HL-60 (cell line): ENCODE measurements at regions not wholly inside any gene's neighbourhood (a gene's known extent, or its start where the extent isn't known, plus 50 kb on each side); places are given as distances from the start of the nearest gene placed in this dataset.

Source experiments
- DNase-seq, 2 experiments: peaks; one replicate each; pipeline ENCODE4 v3.0.0-alpha.2; 2010 to 2020; ENCODE audit warnings: low read depth in 1 of 2, low spot score in 1 of 2
- H3K27ac ChIP-seq: fragments of 250-450 bp; sonication (Bioruptor Pico); replicated peaks from 2 replicates; pipeline ENCODE4 v1.5.1; 2020; ENCODE audit warnings: mild to moderate bottlenecking, moderate library complexity
- H3K27me3 ChIP-seq: fragments of 250-450 bp; sonication (Bioruptor Pico); 2 replicates; pipeline ENCODE4 v1.5.1; 2021; ENCODE audit warnings: mild to moderate bottlenecking, moderate library complexity; ENCODE audit not compliant: insufficient read depth, poor library complexity, severe bottlenecking
- H3K4me3 ChIP-seq: replicated peaks from 2 replicates; pipeline ENCODE4 v1.5.1; 2011; ENCODE audit warnings: mild to moderate bottlenecking, control low read depth, low read length; ENCODE audit not compliant: insufficient read depth
- GABPA ChIP-seq: IDR thresholded peaks from 2 replicates; pipeline ENCODE4 v1.6.1; 2012; ENCODE audit warnings: low read depth
- POLR2AphosphoS5 ChIP-seq: IDR thresholded peaks from 2 replicates; pipeline ENCODE4 v1.6.1; 2012; ENCODE audit warnings: low read depth
- SPI1 ChIP-seq: IDR thresholded peaks from 2 replicates; pipeline ENCODE4 v1.6.1; 2012; ENCODE audit warnings: low read depth, mild to moderate bottlenecking, borderline replicate concordance
- TF ChIP-seq, protein P1 (sequence below): IDR thresholded peaks from one replicate; pipeline ENCODE4 v1.5.1; 2011; ENCODE audit warnings: low read length, control low read depth, inconsistent platforms; ENCODE audit not compliant: insufficient read depth
- TF ChIP-seq, protein P2 (sequence below): IDR thresholded peaks from 2 replicates; pipeline ENCODE4 v1.6.1; 2012; ENCODE audit warnings: low read depth; ENCODE audit not compliant: insufficient replicate concordance

DNA sequence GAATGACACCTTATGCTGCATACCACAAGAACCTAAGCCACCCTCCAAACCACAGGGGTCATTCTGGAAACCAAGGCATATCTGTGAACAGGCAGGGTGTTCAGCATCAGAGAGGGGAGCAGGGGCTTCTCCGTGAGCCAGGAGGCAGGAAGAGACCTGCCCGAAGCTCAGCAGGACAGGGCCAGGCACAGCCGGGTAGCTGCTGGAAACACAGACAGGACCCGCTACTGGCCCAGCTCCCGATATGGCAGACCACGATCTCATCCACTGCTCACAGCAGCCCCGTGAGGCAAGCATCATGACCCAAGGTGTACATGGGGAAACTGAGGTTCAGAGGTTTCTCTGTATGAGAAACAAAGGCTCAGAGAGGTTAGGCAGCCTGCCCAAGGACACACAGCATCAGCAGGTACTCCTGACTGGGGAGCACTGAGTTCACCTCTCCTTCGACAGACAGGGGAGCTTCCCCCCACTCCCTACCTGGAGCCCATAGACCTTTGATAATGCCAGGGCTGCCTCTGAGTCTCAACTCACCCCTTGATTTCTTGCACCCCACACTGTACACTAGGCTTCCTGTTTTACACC lies 317.7 kb downstream of the MATN1 start:
- no peak for DNase-seq
- H3K27me3 ChIP-seq = no peaks in the 10 kb centered on the region
- TF ChIP-seq, protein P1, sequence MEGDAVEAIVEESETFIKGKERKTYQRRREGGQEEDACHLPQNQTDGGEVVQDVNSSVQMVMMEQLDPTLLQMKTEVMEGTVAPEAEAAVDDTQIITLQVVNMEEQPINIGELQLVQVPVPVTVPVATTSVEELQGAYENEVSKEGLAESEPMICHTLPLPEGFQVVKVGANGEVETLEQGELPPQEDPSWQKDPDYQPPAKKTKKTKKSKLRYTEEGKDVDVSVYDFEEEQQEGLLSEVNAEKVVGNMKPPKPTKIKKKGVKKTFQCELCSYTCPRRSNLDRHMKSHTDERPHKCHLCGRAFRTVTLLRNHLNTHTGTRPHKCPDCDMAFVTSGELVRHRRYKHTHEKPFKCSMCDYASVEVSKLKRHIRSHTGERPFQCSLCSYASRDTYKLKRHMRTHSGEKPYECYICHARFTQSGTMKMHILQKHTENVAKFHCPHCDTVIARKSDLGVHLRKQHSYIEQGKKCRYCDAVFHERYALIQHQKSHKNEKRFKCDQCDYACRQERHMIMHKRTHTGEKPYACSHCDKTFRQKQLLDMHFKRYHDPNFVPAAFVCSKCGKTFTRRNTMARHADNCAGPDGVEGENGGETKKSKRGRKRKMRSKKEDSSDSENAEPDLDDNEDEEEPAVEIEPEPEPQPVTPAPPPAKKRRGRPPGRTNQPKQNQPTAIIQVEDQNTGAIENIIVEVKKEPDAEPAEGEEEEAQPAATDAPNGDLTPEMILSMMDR = no peak
- TF ChIP-seq GABPA (no peak), SPI1 (no peak), POLR2AphosphoS5 (no peak)
- TF ChIP-seq, protein P2, sequence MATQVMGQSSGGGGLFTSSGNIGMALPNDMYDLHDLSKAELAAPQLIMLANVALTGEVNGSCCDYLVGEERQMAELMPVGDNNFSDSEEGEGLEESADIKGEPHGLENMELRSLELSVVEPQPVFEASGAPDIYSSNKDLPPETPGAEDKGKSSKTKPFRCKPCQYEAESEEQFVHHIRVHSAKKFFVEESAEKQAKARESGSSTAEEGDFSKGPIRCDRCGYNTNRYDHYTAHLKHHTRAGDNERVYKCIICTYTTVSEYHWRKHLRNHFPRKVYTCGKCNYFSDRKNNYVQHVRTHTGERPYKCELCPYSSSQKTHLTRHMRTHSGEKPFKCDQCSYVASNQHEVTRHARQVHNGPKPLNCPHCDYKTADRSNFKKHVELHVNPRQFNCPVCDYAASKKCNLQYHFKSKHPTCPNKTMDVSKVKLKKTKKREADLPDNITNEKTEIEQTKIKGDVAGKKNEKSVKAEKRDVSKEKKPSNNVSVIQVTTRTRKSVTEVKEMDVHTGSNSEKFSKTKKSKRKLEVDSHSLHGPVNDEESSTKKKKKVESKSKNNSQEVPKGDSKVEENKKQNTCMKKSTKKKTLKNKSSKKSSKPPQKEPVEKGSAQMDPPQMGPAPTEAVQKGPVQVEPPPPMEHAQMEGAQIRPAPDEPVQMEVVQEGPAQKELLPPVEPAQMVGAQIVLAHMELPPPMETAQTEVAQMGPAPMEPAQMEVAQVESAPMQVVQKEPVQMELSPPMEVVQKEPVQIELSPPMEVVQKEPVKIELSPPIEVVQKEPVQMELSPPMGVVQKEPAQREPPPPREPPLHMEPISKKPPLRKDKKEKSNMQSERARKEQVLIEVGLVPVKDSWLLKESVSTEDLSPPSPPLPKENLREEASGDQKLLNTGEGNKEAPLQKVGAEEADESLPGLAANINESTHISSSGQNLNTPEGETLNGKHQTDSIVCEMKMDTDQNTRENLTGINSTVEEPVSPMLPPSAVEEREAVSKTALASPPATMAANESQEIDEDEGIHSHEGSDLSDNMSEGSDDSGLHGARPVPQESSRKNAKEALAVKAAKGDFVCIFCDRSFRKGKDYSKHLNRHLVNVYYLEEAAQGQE = no peak
- H3K27ac ChIP-seq = no peak overlapping the region
- H3K4me3 ChIP-seq = no peak overlapping the region

DNA sequence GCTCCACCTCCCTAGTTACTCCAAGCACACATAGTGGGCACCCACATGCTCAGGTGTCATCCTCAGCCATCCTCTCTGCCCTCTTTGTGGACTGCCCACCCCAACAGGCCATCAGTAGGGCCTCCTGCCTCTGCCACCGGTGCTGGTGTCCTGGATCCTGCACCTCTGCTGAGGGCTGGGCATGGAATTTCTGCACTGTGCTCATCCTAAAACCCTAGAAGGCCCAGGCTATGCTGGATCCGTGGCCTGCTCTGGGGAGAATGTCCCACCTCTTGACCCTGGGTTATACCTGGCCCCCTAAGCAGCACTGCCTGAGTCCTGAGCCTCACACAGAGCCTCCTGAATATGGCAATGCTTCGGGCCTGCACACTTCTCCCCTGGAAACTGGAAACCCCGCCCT lies 318.3 kb downstream of the MATN1 start:
- no peak overlapping the region for H3K27ac ChIP-seq
- H3K27me3 ChIP-seq = no peaks in the 10 kb centered on the region

DNA sequence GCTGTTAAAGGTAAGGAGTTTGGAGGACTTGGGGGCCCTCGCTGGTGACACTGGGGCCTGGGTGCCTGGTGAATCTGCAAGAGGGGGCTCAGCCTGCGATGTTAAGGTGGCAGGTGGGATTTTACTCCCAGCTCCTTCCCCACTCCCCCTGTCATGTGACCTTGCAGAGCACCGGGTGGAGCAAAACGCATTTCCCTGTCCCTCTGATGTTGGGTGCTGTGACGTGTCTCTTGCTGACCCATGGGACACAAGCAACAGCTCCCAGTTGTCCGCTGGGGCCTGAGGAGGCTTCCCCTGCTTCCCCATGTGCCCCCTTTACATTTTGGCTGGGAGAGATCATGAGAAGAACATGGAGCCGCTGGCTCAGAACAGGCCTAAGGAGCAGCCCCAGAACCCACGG lies 319.0 kb downstream of the MATN1 start:
- TF ChIP-seq, protein P1 = no peak
- no peak for TF ChIP-seq GABPA
- no peak for DNase-seq

More for the DNA sequence above, 318.3 kb downstream of the MATN1 start:
- TF ChIP-seq POLR2AphosphoS5 (no peak), SPI1 (no peak)
- TF ChIP-seq, protein P1 = no peak
- TF ChIP-seq, protein P2 = no peak
- no peak for DNase-seq
- H3K4me3 ChIP-seq = no peak overlapping the region

DNA sequence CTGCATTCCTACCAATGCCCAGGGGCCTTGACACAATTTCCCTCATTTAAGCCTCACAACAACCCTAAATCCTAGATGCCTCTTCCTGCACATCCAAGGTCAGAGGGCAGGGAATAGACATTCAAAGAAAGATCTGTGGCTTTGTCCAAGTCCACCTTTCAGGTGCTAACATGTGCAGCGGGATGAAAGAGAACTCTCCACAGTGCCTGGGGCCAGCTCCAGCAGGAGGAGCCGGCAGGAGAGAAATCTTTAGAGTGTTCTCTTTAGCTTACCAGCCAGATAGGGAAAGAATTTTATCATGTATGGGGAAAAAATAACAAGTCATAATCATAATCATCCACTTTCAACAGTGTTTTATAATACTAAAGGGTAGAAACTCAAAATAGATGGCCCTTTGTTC lies 319.7 kb downstream of the MATN1 start:
- Histone ChIP-seq H3K4me3 (no peak overlapping the region), H3K27ac (no peak overlapping the region), H3K27me3 (no peaks in the 10 kb centered on the region)
- TF ChIP-seq POLR2AphosphoS5 = no peak
- TF ChIP-seq GABPA = no peak
- TF ChIP-seq SPI1 = no peak
- TF ChIP-seq, protein P1 = no peak
- TF ChIP-seq, protein P2 = no peak
- no peak for DNase-seq

More for the DNA sequence above, 319.0 kb downstream of the MATN1 start:
- H3K27ac ChIP-seq = no peak overlapping the region
- no peak overlapping the region for H3K4me3 ChIP-seq
- no peaks in the 10 kb centered on the region for H3K27me3 ChIP-seq
